ENCODE measurements at regions not wholly inside any gene's neighbourhood (a gene's known extent, or its start where the extent isn't known, plus 50 kb on each side); places are given as distances from the start of the nearest gene placed in this dataset.

DNA sequence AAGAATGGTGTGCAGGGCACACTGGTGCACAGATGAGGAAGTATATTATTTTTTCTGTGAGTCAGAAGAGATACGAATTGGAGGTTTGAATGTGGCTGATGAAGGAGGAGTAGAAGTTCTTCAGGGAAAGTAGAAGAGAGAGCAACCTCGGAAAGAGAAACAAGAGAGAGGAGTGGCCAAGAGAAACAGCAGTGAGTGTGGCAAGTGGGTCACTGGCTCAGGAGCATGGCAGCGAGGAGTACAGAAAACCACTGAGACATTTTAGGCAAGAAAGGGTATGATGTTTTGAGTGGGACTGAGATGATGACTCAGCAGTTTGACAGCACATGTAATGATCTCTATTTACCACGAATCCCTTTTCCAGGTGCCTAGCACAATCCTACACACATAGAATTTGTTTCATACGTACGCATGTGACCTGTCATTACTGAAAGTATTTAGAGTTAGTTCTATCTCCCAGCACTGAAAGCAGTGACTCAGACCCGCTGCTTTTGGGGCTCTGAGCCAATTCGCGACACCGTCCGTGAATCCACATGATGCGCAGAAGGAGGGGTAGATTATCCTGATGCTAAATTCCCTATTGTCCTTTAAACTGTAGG, 915.4 kb downstream of the DCDC2C start:
- no peak for DNase-seq

DNA sequence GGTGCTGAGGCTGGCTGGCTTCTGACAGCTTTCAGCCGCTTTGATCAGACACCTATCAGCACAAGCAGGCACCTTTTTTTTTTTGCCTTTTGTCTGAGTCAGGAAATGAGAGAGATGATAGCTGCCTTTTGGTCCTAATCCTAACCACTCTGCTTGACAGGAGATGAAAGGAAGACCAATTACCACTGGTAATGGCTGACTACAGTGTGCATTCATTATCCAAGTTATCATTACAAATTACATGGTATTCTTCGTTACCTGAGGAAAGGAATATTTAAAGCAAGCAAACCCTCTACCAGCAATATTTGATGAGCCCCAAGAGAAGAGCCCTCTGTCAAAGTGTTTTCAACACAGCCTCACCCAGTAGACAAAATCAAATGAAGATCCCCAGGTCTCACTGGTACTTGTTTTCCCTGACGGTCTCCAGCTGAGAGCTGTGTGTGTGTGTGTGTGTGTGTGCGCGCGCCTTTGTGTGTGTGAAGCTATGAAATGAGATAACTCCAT, 925.7 kb downstream of the DCDC2C start:
- no peak for DNase-seq

DNA sequence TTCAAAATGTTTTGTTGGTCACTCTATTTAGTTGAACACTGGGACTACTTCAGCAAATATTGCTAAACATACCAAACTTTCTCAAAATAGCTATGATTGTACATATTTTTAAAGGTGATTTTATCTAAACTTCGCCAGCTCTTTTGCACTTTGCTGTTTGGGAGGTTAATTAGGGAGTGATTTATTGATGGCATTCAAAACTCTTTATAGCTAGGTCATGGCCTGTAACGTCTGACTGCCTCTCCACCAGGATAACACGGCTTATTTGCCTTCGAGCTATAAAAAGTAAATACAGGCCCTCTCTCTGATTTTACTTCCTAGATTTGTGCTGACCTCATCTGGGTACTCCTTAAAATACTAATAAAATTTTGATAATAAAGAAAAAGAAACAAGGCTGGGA, 931.9 kb downstream of the DCDC2C start:
- DNase-seq, result no peak

DNA sequence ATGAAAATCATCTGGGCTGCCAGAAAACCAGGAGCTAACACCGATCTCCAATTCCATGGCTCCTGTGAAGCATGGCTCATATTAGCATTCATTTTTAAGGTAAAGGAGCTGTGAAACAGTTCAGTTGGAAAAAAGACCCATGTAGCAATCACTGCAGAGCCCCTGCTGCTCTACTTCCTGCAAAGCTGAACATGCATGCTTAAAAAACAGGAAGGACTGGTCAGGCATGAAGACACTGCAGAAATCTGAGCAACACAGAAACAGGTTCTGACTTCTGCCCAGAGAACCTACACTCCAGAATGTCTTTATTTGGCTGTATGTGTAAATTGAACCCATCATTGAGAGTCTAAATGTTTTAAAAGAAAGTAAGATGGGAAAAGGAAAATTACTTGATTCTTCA, 950.6 kb downstream of the DCDC2C start:
- no peak for DNase-seq

GRCh38 chr2:4656326-4656725, 953.0 kb downstream of the DCDC2C start:
- no peak for DNase-seq

DNA sequence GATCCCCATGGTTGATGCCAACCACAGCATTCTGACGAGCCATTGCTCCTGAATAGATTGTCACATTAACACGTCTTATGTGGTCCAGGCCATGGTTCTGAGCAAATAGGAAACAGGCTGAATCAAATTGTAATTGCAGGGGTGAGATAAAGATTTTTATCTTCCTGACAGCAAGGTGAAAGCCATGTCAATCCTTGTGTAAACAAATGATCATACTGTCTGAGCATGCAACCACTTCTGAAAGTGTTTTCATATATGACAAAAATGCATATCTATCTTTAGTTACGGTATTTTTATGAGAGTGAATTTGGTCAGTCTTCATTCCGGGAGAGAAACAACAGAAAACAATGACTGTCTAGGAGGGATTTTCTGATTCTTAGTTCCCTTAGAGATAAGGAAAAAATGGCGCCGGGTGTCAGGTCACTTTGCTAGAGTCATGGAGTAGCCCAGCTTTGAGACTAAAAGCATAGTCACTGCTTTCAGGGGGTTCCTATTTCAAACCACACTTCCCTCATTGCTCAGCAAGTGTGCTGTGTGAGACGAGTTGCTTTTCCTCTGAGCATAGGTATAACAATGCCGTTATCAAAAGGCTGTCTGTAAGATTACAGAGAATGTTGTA, 958.9 kb downstream of the DCDC2C start:
- no peak for DNase-seq

DNA sequence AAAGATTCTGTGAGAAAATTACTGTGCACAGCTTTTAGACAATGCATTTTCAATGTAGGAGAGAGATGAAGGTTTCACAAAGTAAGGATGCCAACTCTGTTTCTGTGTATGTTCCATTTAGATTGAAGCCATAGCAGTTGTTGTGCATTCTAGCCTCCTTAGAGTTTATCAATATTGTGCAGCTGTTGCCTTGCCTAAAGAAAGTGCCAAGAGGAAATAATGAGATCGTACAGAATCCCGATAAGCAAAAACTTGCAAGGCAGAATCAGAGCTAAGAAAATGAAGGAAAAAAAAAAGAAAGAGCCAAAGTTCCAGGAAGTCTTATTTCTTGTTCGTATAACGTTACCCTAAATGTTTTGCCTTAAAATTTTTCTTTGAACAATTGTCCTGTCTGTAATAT, 965.0 kb downstream of the DCDC2C start:
- no peak for DNase-seq

GRCh38 chr2:4670331-4670730, 967.0 kb downstream of the DCDC2C start:
- DNase-seq, result no peak

DNA sequence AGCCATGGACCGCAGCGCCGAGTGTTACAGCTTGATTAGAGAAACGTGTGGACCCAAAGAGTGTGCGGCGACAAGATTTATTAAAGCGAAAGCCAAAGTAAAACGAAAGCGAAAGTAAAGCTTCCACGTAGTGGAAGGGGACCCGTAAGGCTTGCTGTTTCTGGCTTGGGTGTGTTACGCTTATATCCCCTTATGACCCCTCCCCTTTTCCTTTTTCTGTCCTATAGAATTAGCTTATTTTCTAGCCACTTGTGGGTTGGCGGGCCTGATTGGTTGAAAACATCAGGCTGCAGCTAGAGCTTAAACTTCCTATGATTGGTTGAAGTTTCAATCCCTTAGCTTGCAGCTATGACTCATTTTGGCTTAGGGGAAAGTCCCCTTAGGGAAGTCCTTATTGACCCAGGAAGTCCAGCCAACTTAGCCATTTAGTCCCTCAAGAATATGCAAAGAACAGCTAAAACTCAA, 969.7 kb downstream of the DCDC2C start:
- no peak for DNase-seq

- DNase-seq, result peak in 1 of 2 experiments; percentile 8
Observed at GRCh38 chr2:4674007-4674406, 970.6 kb downstream of the DCDC2C start.

DNA sequence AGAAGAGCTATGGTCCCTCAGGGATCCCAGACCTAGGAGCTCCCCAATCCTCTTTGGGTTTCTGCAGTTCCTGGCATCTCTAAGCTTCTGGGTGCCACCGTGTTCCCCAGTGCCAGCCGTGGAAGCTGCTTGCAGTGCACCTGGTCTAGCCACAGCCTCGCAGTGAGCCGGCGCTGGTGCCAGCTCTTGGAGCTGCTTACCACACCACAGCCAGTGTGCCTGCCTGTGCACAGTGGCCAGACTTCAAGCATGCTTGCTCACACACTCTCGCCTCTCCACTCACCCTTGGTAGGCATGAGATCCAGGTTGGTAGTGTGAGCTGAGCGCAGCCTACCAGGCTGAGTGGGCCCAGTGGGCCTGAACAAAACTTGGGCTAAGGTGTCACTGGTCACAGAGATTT, 971.9 kb downstream of the DCDC2C start:
- DNase-seq, result no peak

GRCh38 chr2:4678927-4679326, 975.6 kb downstream of the DCDC2C start:
- DNase-seq, result no peak

- DNase-seq, result no peak
Observed at GRCh38 chr2:4679391-4679790, 976.0 kb downstream of the DCDC2C start.

DNA sequence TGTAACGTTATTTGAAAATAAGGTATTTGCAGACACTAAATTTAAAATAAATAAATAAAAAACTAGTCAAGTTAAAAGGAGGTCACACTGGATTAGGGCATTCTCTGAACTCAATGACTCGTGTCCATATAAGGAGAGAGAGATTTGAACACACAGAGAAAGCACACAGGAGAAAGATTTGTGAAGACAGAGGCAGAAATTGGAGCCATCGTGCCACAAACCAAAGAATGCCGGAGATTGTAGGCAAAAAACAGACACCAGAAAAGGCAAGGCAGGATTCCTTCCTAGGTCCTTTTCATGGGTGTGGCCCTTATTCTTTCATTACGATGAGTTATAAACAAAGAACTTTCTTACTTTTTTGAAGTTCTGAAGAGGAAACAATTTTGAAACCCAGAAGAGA, 981.5 kb downstream of the DCDC2C start:
- no peak for DNase-seq

- DNase-seq, result no peak
Observed at GRCh38 chr2:4690913-4691312, 987.5 kb downstream of the DCDC2C start.

- DNase-seq, result no peak
Observed at GRCh38 chr2:4693266-4693665, 989.9 kb downstream of the DCDC2C start.

- no peak for DNase-seq
Observed at GRCh38 chr2:4695281-4695861, 992.0 kb downstream of the DCDC2C start.

GRCh38 chr2:4715065-4715464, 977.1 kb upstream of the SOX11 start:
- no peak for DNase-seq

GRCh38 chr2:4718777-4719176, 973.4 kb upstream of the SOX11 start:
- DNase-seq, result no peak

GRCh38 chr2:4725618-4726017, 966.6 kb upstream of the SOX11 start:
- DNase-seq, result no peak

DNA sequence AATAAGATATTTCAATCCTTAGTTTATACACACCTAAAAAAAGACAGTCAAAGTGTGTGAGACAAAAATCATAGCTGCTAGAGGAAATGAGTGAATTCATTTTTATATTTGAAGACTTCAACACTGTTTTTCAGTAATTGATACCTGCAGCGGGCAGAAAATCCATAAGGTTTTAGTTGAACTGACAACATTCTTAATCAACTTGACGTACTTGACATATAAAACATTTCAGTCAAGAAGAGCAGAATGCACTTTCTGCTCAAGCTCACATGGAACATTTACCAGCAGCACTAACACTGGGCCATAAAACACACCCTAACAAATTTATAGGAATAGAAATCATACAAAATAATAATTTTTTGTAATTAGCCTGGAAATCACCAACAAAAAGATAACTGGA, 959.6 kb upstream of the SOX11 start:
- no peak for DNase-seq

DNA sequence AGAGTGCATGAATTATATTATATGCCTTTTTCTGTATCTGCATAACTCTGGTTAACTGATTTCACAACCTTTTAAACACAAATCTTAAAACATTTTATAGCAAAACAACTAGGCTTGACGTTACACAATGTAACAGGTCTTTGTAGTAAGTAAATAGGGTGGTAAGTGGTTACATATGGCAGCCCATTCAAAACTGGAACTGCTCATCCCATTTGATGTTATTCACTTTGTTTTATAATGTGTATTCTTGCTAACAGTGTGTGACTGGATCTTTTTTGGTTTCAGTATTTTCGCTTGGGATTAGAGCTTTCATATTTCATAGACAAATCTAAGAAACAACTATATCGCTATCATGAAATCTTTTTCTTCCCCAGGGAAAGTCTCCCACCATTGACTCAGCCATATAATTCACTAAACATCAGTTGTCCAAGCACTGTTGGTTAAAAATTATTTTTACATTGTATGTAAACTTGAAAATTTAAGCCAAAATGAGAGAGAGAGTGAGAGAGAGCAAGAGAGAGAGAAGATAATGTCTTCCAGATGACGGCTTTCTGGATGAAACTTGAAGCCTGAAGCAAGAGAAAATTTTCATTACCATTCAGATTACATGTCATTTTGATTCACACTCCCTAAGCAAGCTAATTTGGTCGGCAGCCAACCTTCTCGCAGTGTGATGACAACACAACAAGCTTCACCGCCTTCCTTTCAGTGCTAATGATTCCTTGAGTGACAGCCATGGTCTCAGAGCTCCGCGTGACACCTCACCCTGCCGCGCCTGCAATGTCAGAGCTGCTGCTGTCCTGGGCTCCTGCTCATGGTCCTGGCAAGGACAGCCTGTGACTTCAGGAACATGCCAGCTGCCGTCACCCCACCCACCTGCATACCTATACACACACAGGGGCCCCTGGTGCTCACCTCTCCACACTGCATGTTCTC, 946.9 kb upstream of the SOX11 start:
- no peak for DNase-seq

GRCh38 chr2:4753721-4754120, 938.5 kb upstream of the SOX11 start:
- no peak for DNase-seq
